ENCODE measurements at regions not wholly inside any gene's neighbourhood (a gene's known extent, or its start where the extent isn't known, plus 50 kb on each side); places are given as distances from the start of the nearest gene placed in this dataset.
A peak's percentile ranks its signal among the peaks of the same experiment; 100 is the strongest.
"Not testable (repeated sequence)": the region's sequence is repeated elsewhere in the genome, so short reads cannot be mapped to it uniquely, and the experiment has no call there.

DNA sequence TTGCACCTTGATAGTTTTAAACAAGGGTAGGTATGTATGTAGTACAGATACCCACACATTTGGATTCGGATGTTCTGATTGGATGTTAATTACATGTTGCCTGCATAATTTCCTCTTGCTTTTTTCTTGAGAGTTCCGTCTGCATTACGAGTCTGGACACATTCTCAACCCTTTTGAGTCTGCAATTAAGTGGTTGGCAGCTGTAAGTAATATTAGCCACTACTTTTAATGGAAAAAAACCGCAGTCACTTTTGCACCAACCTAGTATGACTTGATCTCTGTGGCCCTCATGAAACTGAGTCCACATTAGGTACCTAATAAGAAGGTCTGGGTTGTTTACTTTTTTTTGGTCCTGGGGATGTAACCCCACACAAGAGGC lies 217.3 kb downstream of the VAPA start:
- no peak overlapping the region for H3K4me3 ChIP-seq (ENCODE audit: severe bottlenecking)
- H3K27ac ChIP-seq (ENCODE audit: poor library complexity, severe bottlenecking) = no peak overlapping the region
- no peaks in the 10 kb centered on the region for H3K9me3 ChIP-seq (ENCODE audit: severe bottlenecking)
- TF ChIP-seq CTCF (IDR thresholded peaks at IDR 0.05; ENCODE audit: poor library complexity, severe bottlenecking) = no peak
- ATAC-seq (ENCODE audit: low read depth) = no peak
- no peaks in the 10 kb centered on the region for H3K4me1 ChIP-seq (ENCODE audit: insufficient read depth, poor library complexity, severe bottlenecking)
- no peak for DNase-seq (ENCODE audit: low spot score)
- H3K36me3 ChIP-seq (ENCODE audit: low read depth) = no peaks in the 10 kb centered on the region
- no peaks in the 10 kb centered on the region for H3K27me3 ChIP-seq (ENCODE audit: insufficient read depth, poor library complexity, severe bottlenecking)

GRCh38 chr18:10131460-10132395 lies 217.9 kb downstream of the VAPA start:
- no peak for TF ChIP-seq CTCF (IDR thresholded peaks at IDR 0.05; ENCODE audit: poor library complexity, severe bottlenecking)
- no peaks in the 10 kb centered on the region for H3K27me3 ChIP-seq (ENCODE audit: insufficient read depth, poor library complexity, severe bottlenecking)
- no peaks in the 10 kb centered on the region for H3K36me3 ChIP-seq (ENCODE audit: low read depth)
- H3K4me1 ChIP-seq (ENCODE audit: insufficient read depth, poor library complexity, severe bottlenecking) = no peaks in the 10 kb centered on the region
- no peaks in the 10 kb centered on the region for H3K9me3 ChIP-seq (ENCODE audit: severe bottlenecking)
- ATAC-seq (ENCODE audit: low read depth) (peak; percentile 78), DNase-seq (ENCODE audit: low spot score) (no peak)
- peak overlapping the region; percentile 14 for H3K4me3 ChIP-seq (ENCODE audit: severe bottlenecking)
- no peak overlapping the region for H3K27ac ChIP-seq (ENCODE audit: poor library complexity, severe bottlenecking)

DNA sequence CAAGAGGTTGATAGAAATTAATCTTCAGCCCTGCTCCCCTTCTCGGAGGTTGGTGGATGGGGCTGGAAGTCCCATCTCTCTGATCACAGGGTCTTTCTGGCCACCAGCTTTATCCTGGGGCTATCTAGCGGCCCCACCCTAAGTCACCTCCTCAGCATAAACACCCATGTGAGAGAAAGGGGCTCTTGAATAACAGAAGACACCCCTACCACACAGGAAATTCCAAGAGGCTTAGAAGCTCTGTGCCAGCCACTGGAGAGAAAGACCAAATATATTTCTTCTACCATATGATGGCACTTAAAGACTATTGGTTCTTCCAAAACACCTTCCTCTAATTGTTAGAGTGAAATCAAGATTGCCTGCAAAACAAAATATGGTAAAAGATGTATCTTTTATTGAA lies 219.7 kb downstream of the VAPA start:
- no peak for ATAC-seq (ENCODE audit: low read depth)
- no peaks in the 10 kb centered on the region for H3K27me3 ChIP-seq (ENCODE audit: insufficient read depth, poor library complexity, severe bottlenecking)
- no peak for DNase-seq (ENCODE audit: low spot score)
- TF ChIP-seq CTCF (IDR thresholded peaks at IDR 0.05; ENCODE audit: poor library complexity, severe bottlenecking) = no peak
- no peaks in the 10 kb centered on the region for H3K36me3 ChIP-seq (ENCODE audit: low read depth)
- H3K9me3 ChIP-seq (ENCODE audit: severe bottlenecking) = no peaks in the 10 kb centered on the region
- H3K4me1 ChIP-seq (ENCODE audit: insufficient read depth, poor library complexity, severe bottlenecking) = no peaks in the 10 kb centered on the region
- no peak overlapping the region for H3K27ac ChIP-seq (ENCODE audit: poor library complexity, severe bottlenecking)
- no peak overlapping the region for H3K4me3 ChIP-seq (ENCODE audit: severe bottlenecking)

DNA sequence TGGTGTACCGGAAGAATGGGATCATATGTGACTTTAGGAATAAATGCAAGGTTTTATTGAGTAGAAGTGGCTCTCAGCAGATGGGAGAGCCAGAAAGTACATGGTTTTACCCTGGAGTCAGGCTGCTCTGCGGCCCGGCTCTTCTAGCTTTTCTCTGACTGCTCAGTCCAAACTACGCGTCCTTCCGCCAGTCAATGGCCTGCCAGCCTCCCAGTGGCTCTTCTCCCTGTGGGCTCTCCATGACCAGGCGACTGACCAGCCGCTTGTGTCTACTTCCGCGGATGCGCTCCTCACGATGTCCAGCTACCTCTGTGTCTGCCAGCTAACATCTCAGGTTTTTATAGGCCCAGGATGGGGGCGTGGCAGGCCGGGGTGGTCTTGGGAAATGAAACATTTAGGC lies 220.4 kb downstream of the VAPA start:
- Histone ChIP-seq H3K4me3 (ENCODE audit: severe bottlenecking) (no peak overlapping the region), H3K4me1 (ENCODE audit: insufficient read depth, poor library complexity, severe bottlenecking) (no peaks in the 10 kb centered on the region), H3K27ac (ENCODE audit: poor library complexity, severe bottlenecking) (no peak overlapping the region), H3K9me3 (ENCODE audit: severe bottlenecking) (no peaks in the 10 kb centered on the region), H3K27me3 (ENCODE audit: insufficient read depth, poor library complexity, severe bottlenecking) (no peaks in the 10 kb centered on the region), H3K36me3 (ENCODE audit: low read depth) (no peaks in the 10 kb centered on the region)
- DNase-seq (ENCODE audit: low spot score) = no peak
- ATAC-seq (ENCODE audit: low read depth) = no peak
- TF ChIP-seq CTCF (IDR thresholded peaks at IDR 0.05; ENCODE audit: poor library complexity, severe bottlenecking) = no peak

DNA sequence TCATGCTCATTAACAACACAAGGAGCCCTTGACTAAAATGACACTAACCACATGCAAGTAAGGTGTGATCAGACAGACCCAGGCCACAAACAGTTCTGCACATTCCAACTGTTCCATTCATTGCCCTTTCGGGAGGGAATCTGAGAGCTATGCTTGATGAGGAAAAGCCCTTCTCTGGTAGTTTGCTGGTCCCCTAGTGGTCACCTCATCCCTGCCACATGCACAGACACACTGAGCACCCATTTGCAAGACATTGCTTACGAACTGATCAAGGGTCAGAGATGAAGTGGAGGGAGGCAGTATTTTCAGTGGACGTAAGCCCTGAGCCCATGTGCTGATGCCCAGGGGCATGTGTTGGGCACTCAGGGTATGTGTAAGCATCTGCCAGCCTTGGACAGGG lies 220.9 kb downstream of the VAPA start:
- not testable (repeated sequence) for H3K4me1 ChIP-seq (ENCODE audit: insufficient read depth, poor library complexity, severe bottlenecking); H3K9me3 ChIP-seq (ENCODE audit: severe bottlenecking); ATAC-seq (ENCODE audit: low read depth); H3K27me3 ChIP-seq (ENCODE audit: insufficient read depth, poor library complexity, severe bottlenecking); H3K36me3 ChIP-seq (ENCODE audit: low read depth); H3K27ac ChIP-seq (ENCODE audit: poor library complexity, severe bottlenecking); DNase-seq (ENCODE audit: low spot score); H3K4me3 ChIP-seq (ENCODE audit: severe bottlenecking)

All from RWPE2 (cell line).